ACHN (cell line): ENCODE measurements at regions not wholly inside any gene's neighbourhood (a gene's known extent, or its start where the extent isn't known, plus 50 kb on each side); places are given as distances from the start of the nearest gene placed in this dataset.

Experiments
- DNase-seq: peaks from one replicate; pipeline ENCODE4 v3.0.0-alpha.2; 2015
- in situ Hi-C: cut with HindIII; loops from 2 replicates; pipeline ENCODE4 v1.10.0; 2017; ENCODE audit warnings: low sequenced_read_pairs, low pct_ligation_motif_present, low pct_unique_long_range_greater_than_20kb

- DNase-seq, result no peak
- in situ Hi-C loops, result no loop called here
Observed at GRCh38 chr3:124579641-124580040, 150.6 kb upstream of the UMPS start.

DNA sequence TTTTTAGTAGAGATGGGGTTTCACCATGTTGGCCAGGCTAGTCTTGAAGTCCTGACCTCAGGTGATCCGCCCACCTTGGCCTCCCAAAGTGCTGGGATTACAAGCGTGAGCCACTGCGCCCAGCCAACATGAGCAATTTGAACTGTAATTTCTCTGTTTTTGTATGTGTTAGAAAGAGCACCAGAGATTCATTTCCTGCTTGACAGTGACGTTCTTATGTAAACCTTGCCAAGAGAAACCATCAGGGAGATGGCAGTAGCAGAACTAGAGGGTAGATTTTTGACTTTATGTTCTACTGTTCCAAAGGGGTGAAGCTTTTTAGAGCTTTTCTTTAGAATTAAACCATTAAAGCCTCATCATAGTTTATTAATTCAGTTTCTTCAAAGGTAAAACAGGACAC is 148.1 kb upstream of the UMPS start:
- in situ Hi-C loops, result no loop called here
- DNase-seq, result no peak

- DNase-seq, result no peak
- in situ Hi-C loops, result no loop called here
Observed at GRCh38 chr3:124582621-124583395, 147.4 kb upstream of the UMPS start.

DNA sequence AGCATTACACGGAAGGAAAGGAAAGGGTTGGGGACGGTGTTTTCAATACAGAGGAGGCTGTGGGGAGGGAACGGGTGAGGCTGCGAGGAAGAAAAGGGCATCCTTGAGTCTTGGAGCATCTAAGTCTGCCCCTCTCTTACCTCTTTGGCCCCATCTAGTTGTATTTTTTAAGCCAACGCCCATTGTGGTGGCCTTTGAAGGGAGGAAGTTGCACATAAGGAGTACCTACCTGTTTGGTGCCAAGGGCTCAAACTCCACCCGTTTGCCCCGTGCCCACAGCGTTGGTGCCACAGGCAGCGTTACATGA is 146.1 kb upstream of the UMPS start:
- DNase-seq, result no peak
- in situ Hi-C loops, result no loop called here

DNA sequence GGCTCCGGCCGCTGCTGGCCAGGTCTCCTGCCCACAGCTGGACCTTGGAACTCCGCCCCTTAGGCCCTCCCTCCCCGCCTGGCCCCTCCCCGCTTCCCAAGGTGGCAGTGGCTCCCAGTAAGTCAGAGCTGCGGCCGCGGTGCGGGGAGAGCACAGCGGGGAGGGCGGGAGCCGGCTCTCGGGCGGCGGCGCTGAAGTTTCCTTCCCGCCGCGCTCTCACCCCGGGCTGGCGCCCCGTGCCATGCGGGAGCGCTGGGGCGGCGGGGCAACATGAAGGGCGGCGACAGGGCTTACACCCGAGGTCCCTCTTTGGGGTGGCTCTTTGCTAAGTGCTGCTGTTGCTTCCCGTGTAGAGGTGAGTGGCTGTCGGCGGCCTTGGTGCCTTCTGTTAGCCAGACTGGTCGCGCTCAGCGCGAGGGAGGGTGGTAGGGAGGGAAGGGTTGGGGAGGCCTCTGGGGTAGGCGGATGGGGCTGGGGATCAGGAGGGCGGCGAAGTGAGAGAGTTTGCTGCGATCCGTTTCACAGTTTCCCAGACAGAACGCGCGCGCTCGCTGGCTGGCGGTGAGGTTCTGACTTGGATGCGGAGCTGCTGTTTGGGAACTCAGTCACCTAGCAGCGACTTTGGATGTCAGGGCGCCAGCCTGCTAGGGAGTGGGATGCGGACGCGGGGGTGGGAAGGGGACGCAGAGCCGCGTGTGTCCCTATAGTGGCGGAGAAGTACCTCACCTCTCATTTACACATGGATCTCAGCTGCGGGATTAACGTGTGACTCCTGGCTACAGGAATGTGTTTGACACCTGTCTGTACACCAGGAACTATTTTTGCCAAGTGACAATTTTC is 145.5 kb upstream of the UMPS start:
- peak; percentile 55 for DNase-seq
- in situ Hi-C loops, result no loop called here

DNA sequence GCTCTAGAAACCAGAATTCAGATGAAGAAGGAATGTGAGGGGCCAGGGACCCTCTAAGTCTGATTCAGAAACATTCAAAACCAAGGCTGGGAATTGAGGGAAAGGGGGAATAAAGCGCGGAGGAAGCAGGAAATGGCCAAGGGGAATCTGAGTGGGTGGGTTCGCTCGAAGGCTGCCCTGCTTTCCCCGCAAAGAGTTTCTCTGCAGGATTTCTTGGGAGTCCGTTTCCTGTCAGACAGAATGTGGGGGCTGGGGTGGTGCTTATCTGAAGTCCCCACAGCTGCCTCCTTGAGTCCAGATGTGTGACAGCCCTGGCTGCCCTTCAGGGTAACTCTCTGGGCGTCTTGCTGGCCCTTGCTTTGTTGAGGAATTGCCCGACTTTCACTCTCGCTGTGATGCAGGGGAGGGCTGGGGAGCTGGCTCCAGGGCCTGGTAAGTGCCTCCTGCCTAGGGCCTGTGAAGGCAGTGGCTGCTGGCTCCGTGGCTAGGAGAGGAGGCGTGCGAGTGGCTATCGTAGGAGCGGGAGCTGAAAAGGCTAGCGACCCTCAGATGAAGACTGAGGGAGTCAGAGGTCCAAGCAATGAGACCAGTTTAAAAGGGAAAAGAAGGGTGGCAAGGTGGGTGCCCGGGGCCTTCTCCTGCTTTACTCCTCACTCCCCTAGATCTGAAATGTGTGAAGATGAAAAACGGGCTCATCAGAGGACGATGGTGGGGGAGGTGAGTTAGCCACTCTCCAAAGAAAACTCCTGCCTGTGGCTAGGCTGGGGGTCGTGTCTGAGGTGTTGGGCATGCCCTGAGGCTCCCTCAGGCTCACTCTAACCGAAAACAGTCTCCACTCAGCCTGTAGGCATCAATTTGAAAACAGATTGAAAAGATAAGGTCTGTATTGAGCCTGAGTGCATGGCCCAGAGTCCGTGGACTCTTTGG is 143.9 kb upstream of the UMPS start:
- in situ Hi-C loops, result no loop called here
- DNase-seq, result no peak

GRCh38 chr3:124587053-124587408 is 143.2 kb upstream of the UMPS start:
- no peak for DNase-seq
- in situ Hi-C loops, result no loop called here

DNA sequence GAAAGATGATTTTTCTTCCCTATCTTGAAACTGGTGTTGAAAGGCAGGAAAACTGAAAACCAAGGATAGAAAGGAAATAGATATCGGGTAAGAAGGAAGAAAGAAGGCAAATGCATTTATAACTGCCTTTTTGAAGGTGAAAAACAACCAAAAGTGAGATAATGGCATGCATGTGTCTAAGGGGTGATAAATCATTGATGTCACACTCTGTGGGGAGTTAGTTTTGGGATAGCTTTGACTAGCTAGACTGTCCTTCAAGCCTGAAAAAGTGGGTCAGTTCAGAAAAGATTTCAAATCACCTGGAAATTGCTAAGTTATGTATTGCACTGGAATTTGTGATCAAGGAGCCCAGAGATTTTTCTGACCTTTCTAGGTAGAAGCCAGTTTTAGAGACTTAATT is 142.2 kb upstream of the UMPS start:
- in situ Hi-C loops, result no loop called here
- DNase-seq, result no peak

GRCh38 chr3:124588794-124589193 is 141.5 kb upstream of the UMPS start:
- in situ Hi-C loops, result no loop called here

DNA sequence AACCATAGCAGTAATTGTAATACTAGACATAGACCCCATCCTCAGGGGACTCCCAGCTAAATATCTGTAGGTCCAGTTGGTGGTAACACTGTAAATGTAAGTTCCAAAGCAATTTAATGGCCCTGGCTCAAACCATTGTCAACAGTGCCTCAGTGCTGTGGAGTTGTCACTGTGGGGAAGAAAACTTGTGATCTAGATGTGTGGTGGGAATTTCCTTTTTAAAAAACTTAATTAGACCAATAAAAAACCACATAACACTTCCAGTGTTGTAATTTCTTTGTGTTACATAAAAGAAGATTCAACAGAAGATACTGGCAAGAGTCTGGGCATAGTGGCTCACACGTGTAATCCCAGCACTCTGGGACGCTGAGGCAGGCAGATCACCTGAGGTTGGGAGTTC is 138.6 kb upstream of the UMPS start:
- in situ Hi-C loops, result no loop called here
- DNase-seq, result no peak

More at GRCh38 chr3:124588794-124589193, 141.5 kb upstream of the UMPS start:
- no peak for DNase-seq

DNA sequence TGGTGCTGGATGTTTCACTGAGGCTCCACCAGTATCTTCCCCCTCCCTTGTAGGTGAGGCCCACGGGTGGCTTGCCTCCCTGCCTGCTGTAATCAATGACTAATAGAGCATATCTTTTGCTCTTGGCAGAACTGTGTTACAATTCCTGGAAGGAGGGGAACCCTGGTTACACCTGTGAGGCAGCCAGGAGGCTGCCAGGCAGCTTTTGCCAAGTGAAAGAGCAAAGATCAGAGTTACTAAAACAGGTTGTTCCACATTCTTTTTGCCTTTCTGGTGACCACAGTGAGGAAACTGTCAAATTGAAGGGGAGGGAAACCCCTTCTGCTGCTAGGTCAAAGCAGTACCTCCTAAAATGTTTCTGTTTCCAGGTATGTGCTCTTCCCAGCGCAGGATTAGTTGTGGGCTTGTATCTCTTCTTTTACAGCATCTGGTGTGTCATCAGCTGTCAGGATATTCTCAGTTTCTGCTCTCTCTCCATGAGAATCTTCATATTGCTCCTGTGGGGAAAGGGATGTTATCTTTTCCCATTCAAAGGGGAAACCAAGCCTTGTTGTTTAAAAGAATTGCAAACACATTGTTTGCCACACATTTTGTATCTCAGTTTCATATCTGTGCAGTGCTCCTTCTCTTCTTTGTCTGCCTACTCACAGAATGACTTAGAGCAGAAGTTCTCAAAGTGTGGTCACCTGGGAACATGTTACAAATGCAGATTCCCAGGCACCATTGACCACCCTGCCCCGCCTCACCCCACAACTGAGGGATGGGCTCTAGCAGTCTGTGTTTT is 137.4 kb upstream of the UMPS start:
- no peak for DNase-seq
- in situ Hi-C loops, result no loop called here

DNA sequence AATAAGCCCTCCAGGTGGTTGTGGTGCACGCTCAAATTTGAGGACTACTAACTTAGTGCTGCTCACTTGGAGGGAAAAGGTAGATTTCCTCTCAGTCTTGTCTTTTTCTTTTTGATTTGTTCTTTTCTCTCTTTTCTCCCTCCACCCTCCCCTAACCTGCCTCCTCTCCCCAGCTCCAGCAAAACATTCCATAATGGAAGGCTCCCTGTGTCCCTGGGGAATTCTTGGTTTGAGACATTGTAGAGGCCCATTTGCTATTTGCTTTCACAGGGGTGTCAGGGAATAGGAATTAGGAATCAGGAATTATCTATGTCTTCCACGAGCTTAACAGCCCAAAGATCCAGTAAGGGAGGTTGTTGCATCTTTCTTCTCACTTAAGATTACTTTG is 136.8 kb upstream of the UMPS start:
- in situ Hi-C loops, result no loop called here
- no peak for DNase-seq

GRCh38 chr3:124594581-124594980 is 135.7 kb upstream of the UMPS start:
- in situ Hi-C loops, result no loop called here
- no peak for DNase-seq

- no peak for DNase-seq
- in situ Hi-C loops, result no loop called here
Observed at GRCh38 chr3:124597273-124597672, 133.0 kb upstream of the UMPS start.

GRCh38 chr3:124597979-124598378 is 132.3 kb upstream of the UMPS start:
- DNase-seq, result no peak
- in situ Hi-C loops, result no loop called here

- in situ Hi-C loops, result no loop called here
- DNase-seq, result no peak
Observed at GRCh38 chr3:124599147-124599765, 131.0 kb upstream of the UMPS start.

DNA sequence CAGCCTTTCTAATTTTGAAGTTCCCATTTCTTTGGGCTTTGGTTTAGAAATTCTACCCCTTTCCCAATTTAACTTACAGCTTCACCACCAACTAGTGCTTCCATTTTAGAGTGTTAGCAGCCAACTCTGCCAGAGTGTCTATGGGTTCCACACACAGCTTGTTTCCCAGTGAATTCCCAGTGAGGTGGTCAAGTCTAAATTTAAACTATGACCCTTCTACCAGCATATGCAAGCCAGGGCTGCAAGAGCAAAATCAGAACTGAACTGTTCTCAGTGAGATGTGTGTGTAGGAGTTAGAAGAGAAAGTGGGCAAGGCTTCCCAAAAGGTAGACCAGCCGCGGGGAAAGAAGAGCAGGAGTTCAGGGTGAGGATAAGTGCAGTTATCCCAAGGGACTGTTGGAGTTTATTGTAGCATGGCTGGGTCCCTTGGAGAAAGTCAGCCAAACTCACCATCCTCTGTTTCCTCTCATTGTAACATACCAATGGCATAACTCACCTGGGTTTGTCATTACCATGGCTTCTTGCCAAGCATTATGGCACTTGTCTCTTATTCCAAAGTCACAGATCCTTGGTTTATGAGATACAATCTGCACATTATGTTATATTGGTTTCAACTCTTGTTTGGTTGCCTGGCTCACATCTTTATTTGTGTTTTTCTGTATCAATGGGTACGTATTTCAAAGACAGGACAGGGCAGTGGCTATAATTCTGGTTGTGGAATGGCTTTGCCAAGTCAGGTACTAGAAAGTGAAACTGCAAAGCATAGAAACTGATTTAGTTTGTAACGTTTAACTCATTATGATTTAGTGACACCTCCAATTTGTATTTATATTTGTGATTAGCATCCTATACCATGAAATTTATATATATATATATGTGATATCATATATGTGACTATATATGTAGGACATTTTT is 130.2 kb upstream of the UMPS start:
- in situ Hi-C loops, result no loop called here
- no peak for DNase-seq
